ENCODE measurements at regions not wholly inside any gene's neighbourhood (a gene's known extent, or its start where the extent isn't known, plus 50 kb on each side); places are given as distances from the start of the nearest gene placed in this dataset.
"Not testable (repeated sequence)": the region's sequence is repeated elsewhere in the genome, so short reads cannot be mapped to it uniquely, and the experiment has no call there.

- DNase-seq: no peak
Observed at GRCh38 chr2:84286878-84287277, 172.2 kb downstream of the SUCLG1 start.

- DNase-seq: no peak
Observed at GRCh38 chr2:84285056-84285747, 173.9 kb downstream of the SUCLG1 start.

GRCh38 chr2:84283506-84283905, 175.6 kb downstream of the SUCLG1 start:
- DNase-seq: no peak

GRCh38 chr2:84281510-84281909, 177.6 kb downstream of the SUCLG1 start:
- no peak for DNase-seq

- DNase-seq: no peak
Observed at GRCh38 chr2:84280873-84281272, 178.2 kb downstream of the SUCLG1 start.

- DNase-seq: no peak
Observed at GRCh38 chr2:84278386-84278785, 180.7 kb downstream of the SUCLG1 start.

GRCh38 chr2:84276590-84277255, 182.4 kb downstream of the SUCLG1 start:
- no peak for DNase-seq

- no peak for DNase-seq
Observed at GRCh38 chr2:84273406-84273805, 185.7 kb downstream of the SUCLG1 start.

- no peak for DNase-seq
Observed at GRCh38 chr2:84271977-84272376, 187.1 kb downstream of the SUCLG1 start.

GRCh38 chr2:84257831-84258230, 201.2 kb downstream of the SUCLG1 start:
- no peak for DNase-seq

GRCh38 chr2:84251651-84252302, 207.3 kb downstream of the SUCLG1 start:
- no peak for DNase-seq

GRCh38 chr2:84249140-84249539, 209.9 kb downstream of the SUCLG1 start:
- DNase-seq: no peak

- no peak for DNase-seq
Observed at GRCh38 chr2:84247532-84247931, 211.5 kb downstream of the SUCLG1 start.

GRCh38 chr2:84243788-84244733, 215.0 kb downstream of the SUCLG1 start:
- no peak for DNase-seq

- DNase-seq: no peak
Observed at GRCh38 chr2:84238907-84239306, 220.2 kb downstream of the SUCLG1 start.

GRCh38 chr2:84236288-84236687, 222.8 kb downstream of the SUCLG1 start:
- DNase-seq: no peak

- DNase-seq: no peak
Observed at GRCh38 chr2:84234103-84234502, 225.0 kb downstream of the SUCLG1 start.

GRCh38 chr2:84231478-84231877, 227.6 kb downstream of the SUCLG1 start:
- DNase-seq: no peak

GRCh38 chr2:84224121-84224520, 235.0 kb downstream of the SUCLG1 start:
- no peak for DNase-seq

GRCh38 chr2:84223191-84223590, 235.9 kb downstream of the SUCLG1 start:
- DNase-seq: no peak

- not testable (repeated sequence) for DNase-seq
Observed at GRCh38 chr2:84221102-84221501, 238.0 kb downstream of the SUCLG1 start.

- DNase-seq: no peak
Observed at GRCh38 chr2:84217456-84217855, 241.6 kb downstream of the SUCLG1 start.

- no peak for DNase-seq
Observed at GRCh38 chr2:84214455-84214854, 244.6 kb downstream of the SUCLG1 start.
